ENCODE measurements at regions not wholly inside any gene's neighbourhood (a gene's known extent, or its start where the extent isn't known, plus 50 kb on each side); places are given as distances from the start of the nearest gene placed in this dataset.

GRCh38 chr4:121248747-121249146 lies 84.6 kb upstream of the TNIP3 start:
- Histone ChIP-seq H3K9me3 (no peaks in the 10 kb centered on the region), H3K27me3 (no peaks in the 10 kb centered on the region), H3K4me1 (no peaks in the 10 kb centered on the region), H3K4me3 (no peak overlapping the region), H3K36me3 (no peaks in the 10 kb centered on the region), H3K27ac (no peak overlapping the region)
- no peak for DNase-seq (ENCODE audit: low spot score in 2 of 2)
- TF ChIP-seq POLR2AphosphoS5 (IDR thresholded peaks at IDR 0.05), result no peak
- no peak for TF ChIP-seq POLR2A (IDR thresholded peaks at IDR 0.05)
- TF ChIP-seq CTCF (IDR thresholded peaks at IDR 0.05), result no peak
- TF ChIP-seq EP300 (IDR thresholded peaks at IDR 0.05), result no peak
- 84% methylated on average over 2 of the region's 2 CpGs for WGBS

- Histone ChIP-seq H3K9me3 (no peaks in the 10 kb centered on the region), H3K4me1 (no peaks in the 10 kb centered on the region), H3K36me3 (no peaks in the 10 kb centered on the region), H3K4me3 (no peak overlapping the region), H3K27me3 (no peaks in the 10 kb centered on the region), H3K27ac (no peak overlapping the region)
- WGBS, result 63% methylated on average over 2 of the region's 2 CpGs
- DNase-seq (ENCODE audit: low spot score in 2 of 2), result no peak
- TF ChIP-seq POLR2A (IDR thresholded peaks at IDR 0.05) (no peak), POLR2AphosphoS5 (IDR thresholded peaks at IDR 0.05) (no peak), EP300 (IDR thresholded peaks at IDR 0.05) (no peak), CTCF (IDR thresholded peaks at IDR 0.05) (no peak)
These were observed 82.6 kb upstream of the TNIP3 start for GRCh38 chr4:121246698-121247097.

GRCh38 chr4:121243485-121243884 lies 79.4 kb upstream of the TNIP3 start:
- Histone ChIP-seq H3K27ac (no peak overlapping the region), H3K4me3 (no peak overlapping the region), H3K36me3 (no peaks in the 10 kb centered on the region), H3K27me3 (no peaks in the 10 kb centered on the region), H3K4me1 (no peaks in the 10 kb centered on the region), H3K9me3 (no peaks in the 10 kb centered on the region)
- WGBS, result 64% methylated on average over 7 of the region's 7 CpGs
- DNase-seq (ENCODE audit: low spot score in 2 of 2), result no peak
- TF ChIP-seq CTCF (IDR thresholded peaks at IDR 0.05), result no peak
- TF ChIP-seq POLR2AphosphoS5 (IDR thresholded peaks at IDR 0.05), result no peak
- no peak for TF ChIP-seq POLR2A (IDR thresholded peaks at IDR 0.05)
- TF ChIP-seq EP300 (IDR thresholded peaks at IDR 0.05), result no peak

GRCh38 chr4:121242188-121242750 lies 78.1 kb upstream of the TNIP3 start:
- TF ChIP-seq POLR2AphosphoS5 (IDR thresholded peaks at IDR 0.05) (no peak), EP300 (IDR thresholded peaks at IDR 0.05) (no peak), CTCF (IDR thresholded peaks at IDR 0.05) (no peak)
- H3K36me3 ChIP-seq, result no peaks in the 10 kb centered on the region
- no peaks in the 10 kb centered on the region for H3K9me3 ChIP-seq
- H3K27me3 ChIP-seq, result no peaks in the 10 kb centered on the region
- WGBS, result 75% methylated on average over 1 of the region's 1 CpG
- no peaks in the 10 kb centered on the region for H3K4me1 ChIP-seq
- no peak for DNase-seq (ENCODE audit: low spot score in 2 of 2)
- H3K4me3 ChIP-seq, result no peak overlapping the region
- H3K27ac ChIP-seq, result no peak overlapping the region

- H3K9me3 ChIP-seq, result no peaks in the 10 kb centered on the region
- H3K27me3 ChIP-seq, result no peaks in the 10 kb centered on the region
- no peak overlapping the region for H3K27ac ChIP-seq
- WGBS, result 49% methylated on average over 2 of the region's 2 CpGs
- DNase-seq (ENCODE audit: low spot score in 2 of 2), result no peak
- no peak for TF ChIP-seq POLR2AphosphoS5 (IDR thresholded peaks at IDR 0.05)
- no peak for TF ChIP-seq CTCF (IDR thresholded peaks at IDR 0.05)
- no peak for TF ChIP-seq POLR2A (IDR thresholded peaks at IDR 0.05)
- TF ChIP-seq EP300 (IDR thresholded peaks at IDR 0.05), result no peak
- H3K4me3 ChIP-seq, result no peak overlapping the region
- H3K36me3 ChIP-seq, result no peaks in the 10 kb centered on the region
- no peaks in the 10 kb centered on the region for H3K4me1 ChIP-seq
These were observed 75.8 kb upstream of the TNIP3 start for GRCh38 chr4:121239951-121240350.
